MM.1S (cell line): ENCODE measurements at regions not wholly inside any gene's neighbourhood (a gene's known extent, or its start where the extent isn't known, plus 50 kb on each side); places are given as distances from the start of the nearest gene placed in this dataset.

Source experiments
- DNase-seq: peaks from one replicate; pipeline ENCODE4 v3.0.0-alpha.2; 2015
- H2AFZ ChIP-seq: fragments of 300-600 bp; sonication (generic); 2 replicates; pipeline ENCODE4 v1.6.0; 2016; ENCODE audit warnings: antibody characterized with exemption, low read length
- H3F3A ChIP-seq: fragments of 300-600 bp; sonication (generic); 2 replicates; pipeline ENCODE4 v1.6.1; 2016; ENCODE audit warnings: mild to moderate bottlenecking, antibody characterized with exemption, low read length, moderate library complexity, mixed read lengths; ENCODE audit not compliant: insufficient read depth
- H3K27ac ChIP-seq: fragments of 300-600 bp; sonication (generic); 2 replicates; pipeline ENCODE4 v1.5.1; 2016; ENCODE audit warnings: mild to moderate bottlenecking, low read length
- H3K27me3 ChIP-seq: fragments of 300-600 bp; sonication (generic); replicated peaks from 2 replicates; pipeline ENCODE4 v1.6.0; 2016; ENCODE audit warnings: low read length; ENCODE audit not compliant: insufficient read depth
- H3K36me3 ChIP-seq: fragments of 300-600 bp; sonication (generic); replicated peaks from 2 replicates; pipeline ENCODE4 v1.6.1; 2016; ENCODE audit warnings: mild to moderate bottlenecking, low read length, mixed read lengths; ENCODE audit not compliant: insufficient read depth
- H3K4me1 ChIP-seq: fragments of 300-600 bp; sonication (generic); 2 replicates; pipeline ENCODE4 v1.6.1; 2016; ENCODE audit warnings: low read length, mixed read lengths
- H3K4me2 ChIP-seq: fragments of 300-600 bp; sonication (generic); 2 replicates; pipeline ENCODE4 v1.6.0; 2016; ENCODE audit warnings: low read depth, low read length
- H3K4me3 ChIP-seq: fragments of 300-600 bp; sonication (generic); 2 replicates; pipeline ENCODE4 v1.5.1; 2016; ENCODE audit warnings: low read length, mixed read lengths
- H3K79me2 ChIP-seq: fragments of 300-600 bp; sonication (generic); 2 replicates; pipeline ENCODE4 v1.6.1; 2016; ENCODE audit warnings: mixed run types, low read length, mixed read lengths
- H3K9ac ChIP-seq: fragments of 300-600 bp; sonication (generic); 2 replicates; pipeline ENCODE4 v1.6.1; 2016; ENCODE audit warnings: low read length, mixed read lengths
- H3K9me2 ChIP-seq: fragments of 300-600 bp; sonication (generic); replicated peaks from 2 replicates; pipeline ENCODE4 v1.6.1; 2016; ENCODE audit warnings: mild to moderate bottlenecking, low read length, mixed read lengths; ENCODE audit not compliant: insufficient read depth
- H3K9me3 ChIP-seq: fragments of 300-600 bp; sonication (generic); replicated peaks from 2 replicates; pipeline ENCODE4 v1.6.1; 2016; ENCODE audit warnings: mild to moderate bottlenecking, low read length, mixed read lengths; ENCODE audit not compliant: insufficient read depth
- H4K20me1 ChIP-seq: fragments of 300-600 bp; sonication (generic); 2 replicates; pipeline ENCODE4 v1.6.1; 2016; ENCODE audit warnings: mild to moderate bottlenecking, low read length, moderate library complexity, mixed read lengths; ENCODE audit not compliant: insufficient read depth
- CTCF ChIP-seq: fragments of 300-600 bp; sonication (generic); IDR thresholded peaks from 2 replicates; pipeline ENCODE4 v1.5.1; 2016; ENCODE audit warnings: antibody characterized with exemption, low read length, mixed read lengths
- EZH2 ChIP-seq: fragments of 300-600 bp; sonication (generic); optimal IDR thresholded peaks from 2 replicates; pipeline ENCODE3; 2017; ENCODE audit warnings: low read depth, mild to moderate bottlenecking, antibody characterized with exemption, low read length, mixed read lengths
- EZH2phosphoT487 ChIP-seq: fragments of 300-600 bp; sonication (generic); IDR thresholded peaks from 2 replicates; pipeline ENCODE4 v1.6.1; 2018; ENCODE audit warnings: antibody characterized with exemption, low read length

GRCh38 chr12:42857106-42857505, 267.6 kb upstream of the PRICKLE1 start:
- Histone ChIP-seq H3K36me3 (no peaks in the 10 kb centered on the region), H3K4me3 (no peak overlapping the region), H4K20me1 (no peaks in the 10 kb centered on the region), H3F3A (no peaks in the 10 kb centered on the region), H3K9ac (no peak overlapping the region), H2AFZ (no peak overlapping the region), H3K27ac (no peak overlapping the region), H3K79me2 (no peaks in the 10 kb centered on the region), H3K9me3 (no peaks in the 10 kb centered on the region), H3K4me2 (no peak overlapping the region), H3K4me1 (no peaks in the 10 kb centered on the region), H3K27me3 (no peaks in the 10 kb centered on the region), H3K9me2 (no peaks in the 10 kb centered on the region)
- no peak for DNase-seq
- TF ChIP-seq EZH2phosphoT487 (no peak), EZH2 (no peak), CTCF (no peak)

GRCh38 chr12:42855362-42855950, 265.9 kb upstream of the PRICKLE1 start:
- Histone ChIP-seq H3K36me3 (no peaks in the 10 kb centered on the region), H2AFZ (no peak overlapping the region), H4K20me1 (no peaks in the 10 kb centered on the region), H3K4me2 (no peak overlapping the region), H3K4me3 (no peak overlapping the region), H3K9me3 (no peaks in the 10 kb centered on the region), H3K9ac (no peak overlapping the region), H3F3A (no peaks in the 10 kb centered on the region), H3K27me3 (no peaks in the 10 kb centered on the region), H3K9me2 (no peaks in the 10 kb centered on the region), H3K27ac (no peak overlapping the region), H3K4me1 (no peaks in the 10 kb centered on the region), H3K79me2 (no peaks in the 10 kb centered on the region)
- DNase-seq = no peak
- TF ChIP-seq EZH2phosphoT487 (no peak), CTCF (no peak), EZH2 (no peak)

GRCh38 chr12:42854826-42855225, 265.3 kb upstream of the PRICKLE1 start:
- no peaks in the 10 kb centered on the region for H3F3A ChIP-seq
- no peaks in the 10 kb centered on the region for H3K79me2 ChIP-seq
- no peak overlapping the region for H3K4me3 ChIP-seq
- H3K9ac ChIP-seq = no peak overlapping the region
- H2AFZ ChIP-seq = no peak overlapping the region
- H3K36me3 ChIP-seq = no peaks in the 10 kb centered on the region
- H3K4me2 ChIP-seq = no peak overlapping the region
- H3K27ac ChIP-seq = no peak overlapping the region
- TF ChIP-seq EZH2 = no peak
- TF ChIP-seq EZH2phosphoT487 = no peak
- TF ChIP-seq CTCF = no peak
- DNase-seq = no peak
- no peaks in the 10 kb centered on the region for H3K4me1 ChIP-seq
- no peaks in the 10 kb centered on the region for H3K27me3 ChIP-seq
- no peaks in the 10 kb centered on the region for H4K20me1 ChIP-seq
- no peaks in the 10 kb centered on the region for H3K9me2 ChIP-seq
- H3K9me3 ChIP-seq = no peaks in the 10 kb centered on the region
